Stomach (tissue), 8 donors: ENCODE measurements at regions not wholly inside any gene's neighbourhood (a gene's known extent, or its start where the extent isn't known, plus 50 kb on each side); places are given as distances from the start of the nearest gene placed in this dataset.

Experiments
- DNase-seq, 2 donors: peaks; one replicate each; pipeline versions ENCODE4 v3.0.0 to v3.0.0-alpha.2; 2013 to 2019
- H3K27ac ChIP-seq, 5 donors: fragments of 200-600 bp in 4 of 5; sonication (generic) in 4 of 5; one replicate each; pipeline ENCODE4 v1.5.1; 2013 to 2019; ENCODE audit warnings: mild to moderate bottlenecking in 1 of 5, moderate library complexity in 1 of 5
- H3K27me3 ChIP-seq, 3 donors: fragments of 200-600 bp; sonication (generic); one replicate each; pipeline ENCODE4 v1.5.1; 2017 to 2019; ENCODE audit warnings: mixed run types in 1 of 3
- H3K36me3 ChIP-seq, 4 donors: fragments of 200-600 bp; sonication (generic); 1 replicate in 3 of 4; 2 replicates in 1 of 4; pipeline ENCODE4 v1.5.1; 2016 to 2019
- H3K4me1 ChIP-seq, 4 donors: fragments of 200-600 bp; sonication (generic); one replicate each; pipeline ENCODE4 v1.5.1; 2016 to 2019
- H3K4me3 ChIP-seq, 4 donors: fragments of 200-600 bp; sonication (generic) in 3 of 4; one replicate each; pipeline ENCODE4 v1.5.1; 2016 to 2019; ENCODE audit warnings: mild to moderate bottlenecking in 1 of 4
- H3K9me3 ChIP-seq, 4 donors: fragments of 200-600 bp; sonication (generic); one replicate each; pipeline ENCODE4 v1.5.1; 2016 to 2019
- EP300 ChIP-seq: sonication (generic); formaldehyde crosslinking; IDR thresholded peaks from one replicate; pipeline ENCODE4 v1.6.1; 2017; ENCODE audit warnings: antibody characterized with exemption
- POLR2A ChIP-seq, 4 donors: fragments of 450-650 bp; IDR thresholded peaks; one replicate each; pipeline ENCODE4 v1.6.1; 2016; ENCODE audit warnings: antibody characterized with exemption in 4 of 4, control low read depth in 2 of 4, mild to moderate bottlenecking in 1 of 4, moderate library complexity in 1 of 4
- POLR2AphosphoS5 ChIP-seq, 3 donors: sonication (generic); formaldehyde crosslinking; IDR thresholded peaks; one replicate each; pipeline ENCODE4 v1.6.1; 2016; ENCODE audit warnings: antibody characterized with exemption in 3 of 3
- WGBS, 5 donors: extraction: QIAGEN DNeasy Blood & Tissue Kit in 3 of 5; methylation state at CpG; one replicate each; pipeline versions ENCODE4 v1.1.5 to v1.1.7; 2013 to 2018; 5-methylcytosine and 5-hydroxymethylcytosine counted together
- intact Hi-C: fragments of 100-400 bp; cut with DNase I; formaldehyde crosslinking; loops from one replicate; pipeline ENCODE4 v1.15.1; 2023; ENCODE audit warnings: low total_unique reads
- TF ChIP-seq, protein P1 (sequence below), 7 experiments: fragments of 450-650 bp in 4 of 7; fragments of 200-600 bp in 3 of 7; sonication (generic) in 3 of 7; IDR thresholded peaks; one replicate each; pipeline ENCODE4 v1.5.1; 2016 to 2019; ENCODE audit warnings: antibody characterized with exemption in 7 of 7, control low read depth in 2 of 7, mild to moderate bottlenecking in 1 of 7
- donor health status: healthy with polysubstance abuse.
- donor health status: Bipolar disorder and iron deficiency.
- donor health status: healthy.

DNA sequence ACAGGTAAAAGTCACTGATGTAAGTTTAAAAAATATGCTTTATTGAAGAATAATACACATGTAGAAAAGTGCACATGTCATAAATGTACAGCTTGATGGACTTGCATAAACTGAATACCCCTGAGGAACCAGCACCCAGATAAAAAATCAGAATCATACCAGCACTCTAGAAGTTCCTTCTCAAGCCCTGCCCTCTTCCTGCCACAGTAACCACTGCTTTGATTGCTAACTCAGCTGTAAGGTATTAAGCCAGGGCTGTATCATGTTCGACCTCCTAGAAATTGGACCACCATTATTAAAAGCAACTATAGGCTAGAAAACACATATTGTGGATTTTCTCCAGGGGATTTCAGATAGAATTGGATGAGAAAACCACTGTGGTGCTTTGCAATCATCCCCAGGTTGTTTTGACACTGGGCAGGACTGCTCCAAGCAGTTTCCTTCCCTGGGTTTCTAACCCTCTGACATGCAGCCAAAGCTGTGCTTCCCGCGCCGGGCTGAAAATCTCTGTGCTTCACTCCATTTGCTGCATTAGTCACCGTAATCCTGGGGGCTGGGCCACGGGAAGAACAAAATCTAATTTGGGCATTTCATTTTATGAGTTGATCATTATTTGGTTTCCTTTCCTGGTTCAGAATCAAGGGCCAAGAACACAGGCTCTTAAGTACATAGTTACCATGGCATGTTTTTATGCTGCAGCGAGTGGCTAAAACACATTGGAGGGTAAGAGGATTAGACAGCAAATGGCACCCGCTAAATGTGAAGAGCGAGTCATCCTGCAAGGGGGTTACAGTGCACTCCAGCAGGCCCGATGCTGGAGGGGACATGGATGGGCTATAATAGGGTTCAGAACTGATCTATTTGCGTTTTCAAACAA is 139.4 kb upstream of the IL12B start:
- no peak for DNase-seq
- Histone ChIP-seq H3K4me3 (no peak overlapping the region), H3K4me1 (no peaks in the 10 kb centered on the region), H3K9me3 (peaks cover 0 to 6% (median 4%) of the 10 kb centered on the region in 4 donors), H3K36me3 (no peaks in the 10 kb centered on the region), H3K27ac (peak overlapping the region in 1 of 5 donors; percentile 29), H3K27me3 (no peaks in the 10 kb centered on the region)
- no peak for TF ChIP-seq POLR2A (IDR thresholded peaks at IDR 0.05)
- no peak for TF ChIP-seq EP300
- TF ChIP-seq, protein P1, sequence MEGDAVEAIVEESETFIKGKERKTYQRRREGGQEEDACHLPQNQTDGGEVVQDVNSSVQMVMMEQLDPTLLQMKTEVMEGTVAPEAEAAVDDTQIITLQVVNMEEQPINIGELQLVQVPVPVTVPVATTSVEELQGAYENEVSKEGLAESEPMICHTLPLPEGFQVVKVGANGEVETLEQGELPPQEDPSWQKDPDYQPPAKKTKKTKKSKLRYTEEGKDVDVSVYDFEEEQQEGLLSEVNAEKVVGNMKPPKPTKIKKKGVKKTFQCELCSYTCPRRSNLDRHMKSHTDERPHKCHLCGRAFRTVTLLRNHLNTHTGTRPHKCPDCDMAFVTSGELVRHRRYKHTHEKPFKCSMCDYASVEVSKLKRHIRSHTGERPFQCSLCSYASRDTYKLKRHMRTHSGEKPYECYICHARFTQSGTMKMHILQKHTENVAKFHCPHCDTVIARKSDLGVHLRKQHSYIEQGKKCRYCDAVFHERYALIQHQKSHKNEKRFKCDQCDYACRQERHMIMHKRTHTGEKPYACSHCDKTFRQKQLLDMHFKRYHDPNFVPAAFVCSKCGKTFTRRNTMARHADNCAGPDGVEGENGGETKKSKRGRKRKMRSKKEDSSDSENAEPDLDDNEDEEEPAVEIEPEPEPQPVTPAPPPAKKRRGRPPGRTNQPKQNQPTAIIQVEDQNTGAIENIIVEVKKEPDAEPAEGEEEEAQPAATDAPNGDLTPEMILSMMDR (IDR thresholded peaks at IDR 0.05) = no peak
- no peak for TF ChIP-seq POLR2AphosphoS5 (IDR thresholded peaks at IDR 0.05)
- 52 to 65% (median 63%) methylated on average over 11 of the region's 11 CpGs for WGBS, 5 donors
- intact Hi-C loops = no loop called here

- Histone ChIP-seq H3K4me1 (no peaks in the 10 kb centered on the region), H3K27ac (peak overlapping the region in 1 of 5 donors; percentile 39), H3K27me3 (no peaks in the 10 kb centered on the region), H3K4me3 (no peak overlapping the region), H3K9me3 (peaks cover 0 to 22% (median 18%) of the 10 kb centered on the region in 4 donors), H3K36me3 (no peaks in the 10 kb centered on the region)
- WGBS, 5 donors = 67 to 87% (median 72%) methylated on average over 2 of the region's 2 CpGs
- intact Hi-C loops = no loop called here
- peak; percentile 40 to 53 (median 51) for TF ChIP-seq POLR2AphosphoS5 (IDR thresholded peaks at IDR 0.05)
- TF ChIP-seq, protein P1 (IDR thresholded peaks at IDR 0.05) = no peak
- no peak for TF ChIP-seq POLR2A (IDR thresholded peaks at IDR 0.05)
- DNase-seq = peak in 1 of 2 donors; percentile 82
Measured at GRCh38 chr5:159471904-159472303, 141.6 kb upstream of the IL12B start.

DNA sequence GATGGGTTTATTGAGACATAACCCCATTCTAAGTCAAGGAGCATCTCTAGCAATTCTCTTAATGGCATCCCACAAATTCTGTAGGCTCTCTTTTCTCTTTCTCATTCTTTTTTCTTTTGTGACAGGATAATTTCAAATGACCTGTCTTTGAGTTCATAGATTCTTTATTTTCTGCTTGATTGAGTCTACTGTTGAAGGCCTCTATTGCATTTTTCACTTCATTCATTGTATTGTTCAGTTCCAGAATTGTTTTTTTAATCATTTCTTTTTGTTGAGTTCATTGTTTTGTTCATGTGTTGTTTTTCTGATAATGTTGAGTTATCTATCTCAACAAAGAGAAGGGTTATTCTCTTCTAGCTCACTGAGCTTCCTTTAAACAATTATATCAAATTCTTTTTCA is 144.7 kb upstream of the IL12B start:
- Histone ChIP-seq H3K27ac (no peak overlapping the region), H3K36me3 (no peaks in the 10 kb centered on the region), H3K27me3 (no peaks in the 10 kb centered on the region), H3K4me1 (no peaks in the 10 kb centered on the region), H3K4me3 (no peak overlapping the region), H3K9me3 (peaks cover 0 to 22% (median 18%) of the 10 kb centered on the region in 4 donors)
- TF ChIP-seq POLR2A (IDR thresholded peaks at IDR 0.05) = no peak
- TF ChIP-seq, protein P1 (IDR thresholded peaks at IDR 0.05) = no peak
- TF ChIP-seq POLR2AphosphoS5 (IDR thresholded peaks at IDR 0.05) = no peak
- DNase-seq = no peak
- intact Hi-C loops = no loop called here

- Histone ChIP-seq H3K9me3 (peaks cover 0 to 22% (median 18%) of the 10 kb centered on the region in 4 donors), H3K27me3 (no peaks in the 10 kb centered on the region), H3K27ac (no peak overlapping the region), H3K4me1 (no peaks in the 10 kb centered on the region), H3K4me3 (no peak overlapping the region), H3K36me3 (no peaks in the 10 kb centered on the region)
- 75 to 94% (median 86%) methylated on average over 1 of the region's 1 CpG for WGBS, 5 donors
- TF ChIP-seq, protein P1 (IDR thresholded peaks at IDR 0.05) = no peak
- TF ChIP-seq EP300 (no peak), POLR2A (IDR thresholded peaks at IDR 0.05) (no peak), POLR2AphosphoS5 (IDR thresholded peaks at IDR 0.05) (no peak)
- DNase-seq = no peak
- intact Hi-C loops = no loop called here
Measured at GRCh38 chr5:159478950-159479349, 148.7 kb upstream of the IL12B start.
